Amniotic stem cell (primary cell): ENCODE measurements at regions not wholly inside any gene's neighbourhood (a gene's known extent, or its start where the extent isn't known, plus 50 kb on each side); places are given as distances from the start of the nearest gene placed in this dataset.
A peak's percentile ranks its signal among the peaks of the same experiment; 100 is the strongest.

Experiments used
- DNase-seq: peaks from one replicate; lab custom pipeline; 2025; lab: John Stamatoyannopoulos, UW

DNA sequence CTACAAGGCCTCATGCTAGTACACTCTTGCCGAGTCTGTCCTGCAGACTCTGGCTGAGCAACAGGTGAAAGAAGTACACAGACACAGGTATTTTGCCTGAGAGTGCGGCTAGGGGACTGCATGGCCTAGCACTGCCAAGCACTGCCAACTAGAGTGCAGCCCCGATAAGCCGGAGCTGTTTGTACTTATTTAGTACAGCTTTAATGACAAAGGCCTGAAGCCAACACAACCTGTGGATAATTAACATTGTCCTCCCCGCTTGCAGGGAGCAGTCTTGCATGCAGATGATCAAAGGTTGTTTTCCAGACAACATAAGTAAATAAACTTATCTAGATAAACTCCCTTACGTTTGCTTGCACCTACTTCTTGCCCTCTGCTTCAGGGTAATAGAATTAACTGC lies 63.7 kb upstream of the MMADHC start:
- DNase-seq = no peak

DNA sequence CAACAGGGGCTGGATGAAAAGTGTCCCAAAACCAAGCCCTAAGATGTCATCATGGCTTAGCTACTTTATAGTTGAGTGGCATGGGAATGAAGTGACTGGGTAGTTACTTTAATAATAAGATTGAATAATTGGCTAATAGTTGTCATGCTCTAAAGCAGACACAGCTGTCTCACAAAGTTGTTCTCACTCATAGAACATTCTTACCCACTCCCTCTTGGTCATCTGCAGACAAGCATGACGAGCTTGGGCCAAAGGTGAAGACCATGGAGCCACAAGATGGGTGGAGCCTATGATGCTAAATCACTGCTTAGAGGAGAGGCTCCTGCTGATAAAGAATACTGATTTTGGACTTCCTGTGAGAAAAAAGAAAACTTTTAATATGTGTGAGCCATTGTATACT lies 62.4 kb upstream of the MMADHC start:
- no peak for DNase-seq

DNA sequence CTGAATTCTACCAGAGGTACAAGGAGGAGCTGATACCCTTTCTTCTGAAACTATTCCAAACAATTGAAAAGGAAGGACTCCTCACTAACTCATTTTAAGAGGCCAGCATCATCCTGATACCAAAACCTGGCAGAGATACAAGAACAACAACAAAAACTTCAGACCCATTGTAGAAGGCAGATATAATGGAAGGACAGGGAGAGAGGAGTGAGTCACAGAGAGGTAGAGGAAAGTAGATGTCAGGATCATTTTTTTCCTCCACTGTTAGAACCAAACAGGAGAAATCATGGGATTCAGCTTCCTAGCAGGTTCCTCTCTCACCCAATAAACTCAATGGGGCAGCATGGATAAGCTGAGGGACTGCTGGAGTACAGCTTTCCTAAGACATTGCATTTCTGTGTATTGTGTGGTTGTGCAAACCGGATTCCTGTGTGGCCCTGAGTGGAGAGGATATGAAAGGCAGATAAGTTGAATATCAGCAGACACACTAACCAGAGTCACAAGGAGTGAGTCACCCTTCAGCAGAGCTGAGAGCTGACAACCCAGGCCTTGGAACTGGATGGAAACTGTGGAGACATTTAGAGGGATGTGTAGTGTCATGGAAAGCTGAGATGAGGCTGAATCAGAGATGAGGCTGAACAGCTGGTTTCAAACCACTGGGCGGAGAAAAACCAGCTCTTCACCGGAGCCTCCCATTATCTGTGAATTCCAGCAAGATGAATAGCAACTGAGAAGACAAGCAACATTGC lies 60.9 kb upstream of the MMADHC start:
- DNase-seq = peak; percentile 96

DNA sequence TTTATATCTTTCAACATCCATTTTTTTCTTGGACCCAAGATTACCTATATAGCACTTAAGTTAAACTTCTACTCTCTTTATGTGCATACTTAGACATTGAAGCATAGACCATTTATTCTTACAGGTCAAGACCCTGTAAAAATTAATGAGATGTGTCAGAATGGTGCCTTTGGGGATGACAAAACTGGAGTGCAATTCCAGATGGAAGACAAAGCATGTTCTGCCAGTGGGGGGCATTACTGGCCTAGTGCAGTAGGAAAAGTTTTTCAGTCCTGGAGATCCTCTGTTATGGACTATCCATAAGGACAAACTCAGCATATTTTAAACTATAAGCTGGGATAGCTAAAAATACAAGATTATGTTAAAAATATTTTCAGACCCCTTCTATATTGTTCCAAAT lies 57.8 kb upstream of the MMADHC start:
- peak; percentile 3 for DNase-seq
